Stimulated activated CD8-positive, alpha-beta memory T cell treated with anti-CD3 and anti-CD28 coated beads, Interleukin-15, amount 100 ng/mL, for 48 hours (primary cell): ENCODE measurements at regions not wholly inside any gene's neighbourhood (a gene's known extent, or its start where the extent isn't known, plus 50 kb on each side); places are given as distances from the start of the nearest gene placed in this dataset.

Experiments used
- DNase-seq, 2 donors: peaks; one replicate each; pipeline ENCODE4 v3.0.0-alpha.2; 2020; ENCODE audit warnings: low read depth in 2 of 2

DNA sequence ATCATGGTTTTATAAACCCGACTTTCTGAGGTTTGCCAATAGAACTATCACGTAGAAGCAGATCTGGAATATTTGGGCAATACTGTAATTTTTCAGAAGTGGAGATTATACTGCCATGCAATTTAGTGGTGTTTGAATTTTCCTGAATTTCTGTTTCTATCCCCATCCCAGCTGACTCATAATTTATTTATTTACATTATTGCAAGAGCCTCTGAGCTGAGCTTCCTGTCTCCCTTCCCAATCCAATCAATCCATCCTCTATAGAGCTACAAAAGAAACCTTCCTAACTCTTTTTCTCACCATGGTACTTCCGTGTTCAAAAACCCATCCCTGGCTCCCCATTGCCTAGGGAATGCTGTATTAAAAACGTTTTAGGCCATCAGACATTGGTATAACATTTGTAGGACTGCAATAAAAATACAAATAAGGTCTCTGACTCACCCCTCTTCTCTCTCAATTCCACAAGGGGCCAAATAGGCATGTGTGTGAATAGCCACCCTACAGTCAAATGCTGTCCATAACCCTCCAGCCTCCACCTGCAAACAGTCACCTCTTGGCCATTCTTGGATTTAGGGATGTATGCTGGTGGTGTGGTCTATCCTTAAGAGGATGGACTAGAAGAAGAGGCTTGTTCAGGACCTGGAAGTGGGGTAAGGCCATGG, 190.7 kb downstream of the CD47 start:
- DNase-seq, result no peak

DNA sequence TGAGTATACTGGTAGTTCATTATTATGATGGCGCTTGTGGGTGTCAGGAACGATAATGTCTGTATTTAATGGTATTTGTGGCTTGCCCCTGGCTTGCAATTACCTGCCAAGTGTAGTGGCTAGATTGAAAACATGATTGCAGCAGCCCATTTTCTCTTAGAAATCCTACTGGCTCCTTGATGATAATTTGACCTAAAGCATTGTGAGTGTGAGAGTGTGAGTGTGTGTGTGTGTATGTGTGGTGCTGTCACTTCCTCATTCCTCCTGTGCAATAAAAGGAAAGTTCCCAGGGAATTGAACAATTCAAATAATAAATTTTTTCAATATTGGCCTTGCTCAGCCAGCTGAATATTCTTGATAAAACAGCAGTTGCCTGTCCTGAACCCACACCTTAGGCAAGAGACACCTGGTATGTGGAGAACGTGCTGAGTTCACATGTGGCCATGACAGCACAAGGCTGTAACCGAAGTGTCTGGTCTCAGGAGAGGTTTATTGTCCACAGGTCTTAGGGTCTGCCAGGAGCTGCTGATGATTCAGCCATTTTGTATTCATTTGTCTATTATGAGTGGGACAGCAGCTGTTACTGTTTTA, 193.3 kb downstream of the CD47 start:
- no peak for DNase-seq

DNA sequence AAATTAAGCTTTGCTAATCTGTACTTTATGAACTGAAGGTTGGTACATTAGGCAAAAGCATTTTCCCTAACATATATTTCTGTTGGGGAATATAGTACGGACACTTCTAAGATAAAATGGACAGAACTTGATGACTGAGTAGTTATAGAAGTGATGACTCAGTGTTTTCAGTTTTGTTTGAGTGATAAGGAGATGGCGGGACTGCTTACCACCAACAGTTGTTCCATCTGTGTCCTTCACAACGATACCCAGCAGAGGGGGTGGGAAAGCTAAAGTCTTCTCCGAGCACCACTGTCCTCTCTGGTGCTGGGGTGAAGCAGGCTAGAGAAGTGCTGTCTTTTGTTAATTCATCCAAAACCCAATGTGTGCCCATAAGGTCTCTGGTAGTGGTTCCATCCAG, 195.8 kb downstream of the CD47 start:
- no peak for DNase-seq

DNA sequence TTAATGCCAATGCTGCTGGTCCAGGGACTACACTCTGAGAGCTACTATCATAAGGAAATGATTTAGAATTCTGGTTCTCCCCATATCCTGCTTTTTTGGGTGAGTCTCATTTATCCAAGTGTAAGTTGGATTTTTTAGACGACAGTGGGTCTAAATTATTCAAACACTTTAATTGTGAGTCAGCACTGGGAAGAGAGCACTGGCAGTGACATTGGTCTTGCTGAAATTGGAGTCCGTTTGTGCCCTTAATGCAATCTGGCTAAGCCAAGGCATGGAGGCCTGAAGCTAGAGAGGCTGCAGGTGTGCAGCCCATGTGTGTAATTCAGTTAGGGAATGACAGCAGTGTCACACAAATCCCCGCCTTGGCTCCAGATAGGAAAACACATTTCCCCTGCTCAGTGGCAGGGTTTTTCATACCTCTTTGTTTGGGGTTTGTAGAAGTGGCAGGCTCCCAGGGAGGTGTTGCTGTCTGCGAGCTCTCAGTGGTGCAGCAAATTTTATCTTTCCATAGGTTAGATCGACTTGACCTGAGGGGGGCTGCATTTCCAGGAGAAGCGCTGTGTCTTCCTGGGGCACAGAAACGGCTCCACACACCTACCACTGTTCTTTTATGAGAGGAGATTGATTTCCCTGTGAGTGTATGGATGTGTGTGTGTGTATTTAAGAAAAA, 197.7 kb downstream of the CD47 start:
- no peak for DNase-seq

DNA sequence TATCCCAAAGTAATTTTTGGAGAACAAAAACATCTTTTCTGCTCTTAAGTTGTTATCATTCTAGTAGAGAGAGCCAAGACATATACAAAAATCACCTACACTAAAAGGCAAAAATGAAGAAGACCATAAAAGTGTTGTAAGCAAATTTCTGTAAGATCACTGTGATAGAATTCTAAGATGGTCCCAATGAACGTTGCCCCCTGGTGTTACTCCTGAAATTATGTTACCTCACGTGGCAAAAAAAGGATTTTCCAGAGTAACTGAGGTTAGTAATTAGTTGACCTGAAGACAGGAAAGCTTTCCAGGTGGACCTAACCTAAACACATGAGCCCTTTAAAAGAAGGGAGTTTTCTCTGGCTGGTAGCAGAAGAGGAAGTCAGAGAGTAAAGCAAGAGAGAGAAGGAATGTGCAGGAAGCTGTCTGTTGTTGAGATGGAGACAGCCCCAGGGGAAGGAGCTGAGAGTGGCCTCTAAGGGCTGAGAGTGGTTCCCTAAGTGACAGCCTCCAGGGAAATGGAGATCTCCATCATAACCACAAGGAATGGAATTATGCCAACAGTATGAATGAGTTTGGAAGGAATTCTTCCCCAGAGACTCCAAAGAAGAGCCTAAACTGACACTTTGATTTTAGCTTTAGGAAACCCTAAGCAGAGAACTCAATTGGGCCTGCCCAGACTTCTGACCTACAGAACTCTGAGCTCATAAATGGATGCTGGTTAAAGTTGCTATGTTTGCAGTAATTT, 205.9 kb downstream of the CD47 start:
- DNase-seq, result no peak

DNA sequence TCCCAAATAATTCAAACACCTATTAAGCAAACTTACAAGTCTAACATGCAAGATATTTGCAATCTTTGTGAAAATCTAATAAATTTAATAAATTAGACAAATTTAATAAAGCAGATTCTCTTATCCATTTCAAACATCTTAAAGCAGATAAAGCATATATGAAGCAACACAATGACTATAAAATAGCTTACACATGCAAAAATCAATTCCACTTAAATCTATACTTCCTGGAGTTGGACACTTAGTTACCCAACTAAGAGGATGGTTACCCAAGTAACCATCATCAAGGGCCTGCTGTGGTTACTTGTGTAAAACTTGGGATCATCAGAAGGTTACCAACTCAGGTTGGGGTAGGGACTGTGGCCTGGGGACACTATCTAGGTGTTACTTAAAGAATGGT, 206.8 kb downstream of the CD47 start:
- DNase-seq, result no peak

DNA sequence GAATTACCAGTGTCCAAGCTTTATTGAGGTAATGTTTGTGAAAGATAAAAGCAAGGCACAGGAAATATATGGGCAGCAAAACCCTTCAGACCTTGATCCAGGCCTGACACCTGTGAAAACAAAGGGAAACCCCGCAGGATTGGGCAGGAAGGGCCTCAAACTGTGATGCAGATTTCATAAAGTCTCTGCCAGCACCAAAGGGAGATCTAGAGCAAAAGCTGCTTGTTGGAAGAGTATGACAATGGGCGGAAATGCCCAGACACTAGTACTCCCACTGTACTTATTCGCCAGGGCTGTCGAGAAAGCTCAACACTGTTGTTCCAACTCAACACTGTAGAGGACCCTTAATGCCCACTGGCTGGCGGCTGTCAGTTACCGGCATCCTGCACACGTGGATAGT, 207.9 kb downstream of the CD47 start:
- no peak for DNase-seq

DNA sequence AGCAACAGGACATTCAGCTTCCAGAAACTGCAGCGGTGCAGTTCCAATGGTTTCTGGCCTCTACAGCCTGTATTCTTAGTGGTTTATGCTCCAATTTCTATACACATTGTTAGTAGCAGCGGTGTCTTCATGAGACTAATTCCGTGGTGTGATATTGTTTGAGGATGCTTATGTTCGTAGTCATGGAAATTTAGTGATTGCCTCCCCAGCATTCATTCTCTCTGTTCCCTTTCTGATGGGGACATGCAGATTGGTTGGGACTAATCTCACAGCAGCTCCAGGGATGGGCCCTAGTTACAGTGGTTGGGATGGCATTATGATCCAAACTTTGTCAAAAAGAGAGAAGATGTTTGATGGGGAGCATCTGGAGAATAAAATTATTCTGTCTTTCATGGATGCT, 208.6 kb downstream of the CD47 start:
- no peak for DNase-seq

DNA sequence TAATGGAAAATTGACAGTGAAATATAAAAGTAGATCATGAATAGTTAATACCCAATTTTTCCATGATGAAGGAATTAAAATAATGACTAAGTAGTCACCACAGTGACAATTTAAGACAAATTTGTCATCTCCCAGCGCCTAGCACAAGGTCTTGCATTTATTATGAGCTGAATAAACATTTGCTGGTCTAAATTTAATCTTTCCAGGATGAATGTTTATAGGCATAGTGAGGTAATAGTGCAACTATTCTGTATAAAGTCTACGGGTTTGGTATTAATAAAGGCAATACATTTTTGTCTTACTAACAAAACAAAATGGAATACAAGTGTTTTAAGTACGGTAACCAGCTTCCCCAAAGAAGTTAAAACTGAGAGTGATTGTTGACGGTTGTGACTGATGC, 209.3 kb downstream of the CD47 start:
- no peak for DNase-seq

DNA sequence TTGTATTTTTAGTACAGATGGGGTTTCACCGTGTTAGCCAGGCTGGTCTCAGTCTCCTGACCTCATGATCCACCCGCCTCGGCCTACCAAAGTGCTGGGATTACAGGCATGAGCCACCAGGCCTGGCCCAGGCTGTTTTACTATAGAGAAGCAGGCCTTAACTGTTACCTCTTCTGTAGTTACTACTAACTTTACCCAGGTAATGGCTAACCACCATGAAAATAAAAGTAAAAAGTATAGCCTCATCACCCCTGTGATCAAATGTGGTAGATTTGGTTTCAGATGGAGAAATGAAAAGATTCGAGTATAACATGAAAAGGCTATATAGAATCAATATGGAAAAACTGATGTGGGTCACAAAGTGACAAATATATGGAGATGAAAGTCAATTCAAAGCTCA, 210.1 kb downstream of the CD47 start:
- DNase-seq, result no peak

DNA sequence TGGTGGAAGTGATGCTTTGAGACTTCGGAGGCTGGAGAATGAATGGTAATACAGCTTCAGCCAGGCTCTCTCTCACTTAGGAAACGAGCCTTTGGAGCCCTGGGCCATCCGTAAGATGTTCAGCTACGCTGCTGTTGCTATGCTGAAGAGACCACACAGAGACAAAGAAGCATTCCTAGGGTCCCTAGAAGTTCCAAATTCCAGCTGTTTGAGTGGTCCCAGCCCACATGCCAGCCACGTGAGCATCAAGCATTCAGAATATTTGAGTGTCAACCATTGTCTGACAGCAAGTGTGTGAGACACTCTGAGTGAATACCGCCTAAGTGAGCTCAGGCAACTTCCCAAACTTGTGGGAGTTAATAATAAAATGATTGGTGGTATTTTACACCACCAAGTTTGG, 212.9 kb downstream of the CD47 start:
- no peak for DNase-seq

DNA sequence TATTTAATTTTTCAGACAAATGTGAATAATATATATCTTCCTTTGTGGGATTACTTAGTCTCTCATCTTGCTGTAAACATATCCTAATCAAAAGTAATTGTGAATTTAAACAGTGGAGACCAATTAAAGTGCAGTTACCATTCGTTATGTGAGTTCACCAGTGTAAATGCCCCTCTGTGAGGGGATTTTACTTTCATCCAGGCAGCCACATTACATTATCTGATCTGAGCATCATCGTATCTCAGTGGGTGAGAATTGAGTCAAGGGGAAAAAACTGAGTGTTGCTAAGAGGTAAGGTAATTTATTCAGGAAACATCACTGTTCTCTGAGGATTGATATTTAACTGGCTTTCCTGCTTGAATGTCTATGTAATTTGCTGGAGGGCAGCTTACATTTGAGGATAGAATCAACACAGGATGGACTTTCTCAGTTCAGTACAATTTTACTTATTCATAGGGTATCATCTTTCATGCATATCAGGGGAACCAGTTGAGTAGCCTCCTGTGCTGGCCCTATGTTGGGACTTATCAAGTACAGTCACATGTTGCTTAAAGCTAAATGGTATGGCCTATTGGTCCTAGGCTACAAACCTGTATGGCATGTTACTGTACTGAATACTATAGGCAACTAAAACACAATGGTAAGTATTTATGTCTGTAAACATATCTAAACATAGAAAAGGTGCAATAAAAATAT, 219.7 kb downstream of the CD47 start:
- DNase-seq, result no peak

DNA sequence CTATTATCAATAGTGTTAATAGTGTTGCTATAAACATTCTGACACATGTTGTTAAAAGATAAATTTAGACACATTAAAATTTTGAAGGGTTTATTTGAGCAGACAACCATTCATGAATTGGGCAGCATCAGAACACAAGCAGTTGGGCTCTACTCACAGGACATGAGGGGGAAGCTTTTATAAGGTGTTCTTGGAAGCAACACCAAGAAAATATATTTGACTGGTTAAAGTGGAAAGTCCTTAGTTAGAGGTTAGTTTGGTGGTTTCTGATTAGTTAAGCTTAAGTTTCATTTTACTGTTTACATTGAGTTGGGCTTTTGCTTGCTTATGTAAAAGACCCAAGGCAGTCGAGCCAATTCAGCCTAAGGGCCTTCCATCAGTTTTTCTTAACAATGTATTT, 220.7 kb downstream of the CD47 start:
- DNase-seq, result no peak

DNA sequence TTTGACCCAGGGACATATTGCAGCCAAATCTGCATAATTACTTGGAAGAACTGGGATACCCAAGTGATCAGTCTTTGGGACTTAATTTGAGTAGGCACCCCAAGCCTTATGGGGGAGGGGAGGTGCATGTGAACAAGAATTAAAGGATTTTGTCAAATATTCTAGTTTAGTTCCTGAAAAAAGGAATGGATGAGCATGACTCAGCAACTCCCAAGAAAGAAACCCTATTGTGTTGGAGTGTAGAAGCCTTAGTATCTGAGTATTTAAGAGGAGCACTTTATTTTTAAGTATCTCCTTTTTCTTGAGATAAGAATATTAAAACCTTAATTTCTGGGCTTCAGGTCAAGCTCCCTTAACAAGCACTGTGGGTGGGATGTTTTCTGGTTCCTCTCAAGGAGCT, 222.4 kb downstream of the CD47 start:
- no peak for DNase-seq

DNA sequence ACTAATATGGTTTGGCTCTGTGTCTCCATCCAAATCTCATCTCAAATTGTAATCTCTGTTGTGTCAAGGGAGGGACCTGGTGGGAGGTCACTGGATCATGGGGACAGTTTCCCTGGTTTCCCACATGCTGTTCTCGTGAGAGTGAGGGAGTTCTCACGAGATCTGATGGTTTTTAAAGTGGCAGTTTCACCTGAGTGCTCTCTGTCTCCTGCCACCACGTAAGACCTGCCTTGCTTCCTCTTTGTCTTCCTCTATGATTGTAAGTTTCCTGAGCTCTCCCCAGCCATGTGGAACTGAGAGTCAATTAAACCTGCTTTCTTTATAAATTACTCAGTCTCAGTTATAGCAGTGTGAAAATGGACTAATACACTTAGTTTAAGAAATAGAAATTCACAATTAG, 228.9 kb downstream of the CD47 start:
- DNase-seq, result no peak

DNA sequence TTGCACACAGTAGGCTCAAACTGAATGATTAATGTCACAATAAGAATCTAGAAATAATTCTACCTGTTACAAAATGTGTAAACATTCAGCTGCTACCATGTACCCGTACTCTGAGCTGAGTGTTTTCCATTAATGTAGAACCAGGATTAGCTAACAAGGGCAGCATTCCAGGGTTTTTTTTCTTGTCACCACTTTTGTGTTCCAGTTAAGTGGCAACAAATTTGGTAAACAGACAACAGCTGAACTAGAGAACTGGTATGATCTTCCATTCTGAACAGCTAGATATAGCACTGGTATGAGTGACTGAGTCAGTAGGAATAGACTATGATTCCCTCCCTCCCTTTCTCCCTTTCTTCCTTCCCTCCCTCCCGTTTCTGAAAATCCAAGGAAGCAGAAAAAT, 229.4 kb downstream of the CD47 start:
- DNase-seq, result no peak
